ENCODE measurements at regions not wholly inside any gene's neighbourhood (a gene's known extent, or its start where the extent isn't known, plus 50 kb on each side); places are given as distances from the start of the nearest gene placed in this dataset.

DNA sequence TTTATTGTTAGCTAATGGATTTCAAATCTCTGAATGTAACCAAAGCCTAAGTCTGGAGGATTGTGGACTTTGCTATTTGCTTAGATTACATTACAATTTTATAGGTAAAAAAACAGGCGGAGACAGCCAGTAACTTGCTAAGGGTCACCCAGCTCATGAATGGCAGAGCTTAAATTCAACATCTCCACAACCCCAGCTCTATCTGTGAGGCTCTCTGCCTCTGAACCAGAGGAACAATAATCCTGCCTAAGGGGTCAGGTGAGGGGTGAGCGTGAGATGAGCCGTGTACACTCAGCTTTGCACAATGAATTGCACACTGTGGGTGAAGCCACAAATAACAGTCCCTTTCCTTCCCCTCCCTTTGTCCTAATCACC lies 69.8 kb upstream of the SPATA12 start:
- no peak for TF ChIP-seq EZH2phosphoT487 (IDR thresholded peaks at IDR 0.05; ENCODE audit: borderline replicate concordance)
- TF ChIP-seq, protein P1, sequence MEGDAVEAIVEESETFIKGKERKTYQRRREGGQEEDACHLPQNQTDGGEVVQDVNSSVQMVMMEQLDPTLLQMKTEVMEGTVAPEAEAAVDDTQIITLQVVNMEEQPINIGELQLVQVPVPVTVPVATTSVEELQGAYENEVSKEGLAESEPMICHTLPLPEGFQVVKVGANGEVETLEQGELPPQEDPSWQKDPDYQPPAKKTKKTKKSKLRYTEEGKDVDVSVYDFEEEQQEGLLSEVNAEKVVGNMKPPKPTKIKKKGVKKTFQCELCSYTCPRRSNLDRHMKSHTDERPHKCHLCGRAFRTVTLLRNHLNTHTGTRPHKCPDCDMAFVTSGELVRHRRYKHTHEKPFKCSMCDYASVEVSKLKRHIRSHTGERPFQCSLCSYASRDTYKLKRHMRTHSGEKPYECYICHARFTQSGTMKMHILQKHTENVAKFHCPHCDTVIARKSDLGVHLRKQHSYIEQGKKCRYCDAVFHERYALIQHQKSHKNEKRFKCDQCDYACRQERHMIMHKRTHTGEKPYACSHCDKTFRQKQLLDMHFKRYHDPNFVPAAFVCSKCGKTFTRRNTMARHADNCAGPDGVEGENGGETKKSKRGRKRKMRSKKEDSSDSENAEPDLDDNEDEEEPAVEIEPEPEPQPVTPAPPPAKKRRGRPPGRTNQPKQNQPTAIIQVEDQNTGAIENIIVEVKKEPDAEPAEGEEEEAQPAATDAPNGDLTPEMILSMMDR (conservative IDR thresholded peaks at IDR 0.05; ENCODE audit: low read length) = no peak
